HG02610 (cell line): ENCODE measurements at regions not wholly inside any gene's neighbourhood (a gene's known extent, or its start where the extent isn't known, plus 50 kb on each side); places are given as distances from the start of the nearest gene placed in this dataset.
"Not testable (repeated sequence)": the region's sequence is repeated elsewhere in the genome, so short reads cannot be mapped to it uniquely, and the experiment has no call there.

Experiments
- ATAC-seq: cut with Tn5 transposase; IDR thresholded peaks from one replicate; pipeline ENCODE4 v1.9.1; 2021; ENCODE audit warnings: mild to moderate bottlenecking, moderate library complexity; ENCODE audit not compliant: unreplicated experiment

DNA sequence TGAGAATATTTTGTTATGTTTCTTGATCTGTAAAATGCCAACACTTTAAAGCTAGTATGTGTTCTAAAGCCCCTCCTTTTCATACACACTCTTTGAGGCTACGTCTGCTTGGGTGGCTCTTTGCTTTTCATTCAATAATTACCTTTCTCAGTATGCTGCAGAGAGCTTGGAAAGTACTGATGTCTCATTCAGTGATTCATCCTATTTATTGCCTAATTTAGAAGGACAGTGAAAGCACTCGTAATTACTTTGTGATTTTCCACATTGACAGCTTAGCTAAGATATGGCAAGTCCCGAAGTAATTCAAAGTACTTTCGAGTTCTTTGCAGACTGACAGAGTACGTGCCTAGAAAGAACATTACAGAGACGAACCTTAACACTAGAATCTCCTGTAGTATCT is 57.2 kb downstream of the BMP15 start:
- ATAC-seq: no peak

DNA sequence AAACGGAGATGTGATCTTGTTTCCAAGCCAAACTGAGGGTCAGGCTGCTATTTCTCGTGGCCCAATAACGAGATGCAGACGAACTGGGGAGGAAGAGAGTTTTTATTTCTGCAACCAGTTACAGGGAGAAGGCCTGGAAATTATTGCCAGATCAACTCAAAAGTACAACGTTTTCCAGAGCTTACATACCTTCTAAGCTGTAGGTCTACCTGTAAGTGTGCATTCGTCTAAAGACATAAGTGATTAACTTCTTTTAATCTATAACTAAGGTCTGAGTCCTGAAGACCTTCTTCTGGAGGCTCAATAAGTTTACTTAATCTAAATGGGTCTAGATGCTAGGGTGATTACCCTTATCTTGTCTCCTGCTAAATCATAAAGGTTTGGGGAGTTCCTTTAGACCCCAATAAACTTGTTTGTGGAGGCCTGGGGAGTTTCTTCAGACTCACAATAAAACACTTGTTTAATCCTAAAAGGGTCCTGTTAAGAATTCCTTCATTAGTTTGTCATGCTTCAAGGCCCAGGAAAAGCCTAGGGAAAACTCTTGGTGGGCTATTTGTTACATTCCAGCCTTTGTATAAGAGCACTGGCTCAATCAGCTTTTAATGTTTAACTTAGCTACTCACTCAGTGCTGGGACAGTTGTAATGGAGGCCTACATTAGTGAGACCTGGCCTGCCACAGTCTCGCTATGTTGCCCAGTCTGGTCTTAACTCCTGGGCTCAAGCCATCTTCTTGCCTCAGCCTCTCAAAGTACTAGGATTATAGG is 58.5 kb downstream of the BMP15 start:
- ATAC-seq: not testable (repeated sequence)

DNA sequence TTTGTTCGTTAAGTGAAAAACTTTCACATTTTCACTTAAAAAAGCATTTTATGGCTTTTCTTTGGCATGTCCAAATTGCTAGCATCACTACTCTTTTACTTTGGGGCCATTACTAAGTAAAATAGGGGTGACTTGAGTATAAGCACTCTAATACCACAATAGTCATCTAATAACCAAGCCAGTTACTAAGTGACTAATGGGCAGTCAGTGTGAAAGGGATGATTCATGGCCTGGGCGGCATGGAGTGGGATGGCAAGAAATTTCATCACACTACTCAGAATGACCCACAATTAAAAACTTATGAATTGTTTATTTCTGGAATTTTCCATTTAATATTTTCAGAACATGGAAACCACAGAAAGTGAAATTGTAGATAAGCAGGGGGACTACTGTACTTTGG is 60.9 kb downstream of the BMP15 start:
- ATAC-seq: no peak

DNA sequence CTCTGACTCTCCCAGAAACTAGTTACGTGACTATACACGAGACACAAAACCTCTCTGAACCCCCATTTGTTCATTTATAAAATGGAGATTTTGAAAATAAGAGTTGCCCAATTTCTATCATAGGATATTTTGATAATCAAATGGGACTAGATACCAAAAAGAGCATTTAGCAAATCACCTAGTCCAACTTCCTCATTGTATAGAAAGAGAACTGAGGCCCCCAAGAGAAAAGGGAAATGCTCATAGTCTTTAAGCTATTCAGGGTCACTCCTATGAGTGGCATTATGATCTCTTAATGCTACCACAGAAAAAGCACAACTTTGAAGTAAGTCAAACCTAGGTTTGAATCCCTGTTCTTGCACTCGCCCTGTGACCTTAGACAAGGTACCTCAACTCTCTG is 62.7 kb downstream of the BMP15 start:
- ATAC-seq: no peak

DNA sequence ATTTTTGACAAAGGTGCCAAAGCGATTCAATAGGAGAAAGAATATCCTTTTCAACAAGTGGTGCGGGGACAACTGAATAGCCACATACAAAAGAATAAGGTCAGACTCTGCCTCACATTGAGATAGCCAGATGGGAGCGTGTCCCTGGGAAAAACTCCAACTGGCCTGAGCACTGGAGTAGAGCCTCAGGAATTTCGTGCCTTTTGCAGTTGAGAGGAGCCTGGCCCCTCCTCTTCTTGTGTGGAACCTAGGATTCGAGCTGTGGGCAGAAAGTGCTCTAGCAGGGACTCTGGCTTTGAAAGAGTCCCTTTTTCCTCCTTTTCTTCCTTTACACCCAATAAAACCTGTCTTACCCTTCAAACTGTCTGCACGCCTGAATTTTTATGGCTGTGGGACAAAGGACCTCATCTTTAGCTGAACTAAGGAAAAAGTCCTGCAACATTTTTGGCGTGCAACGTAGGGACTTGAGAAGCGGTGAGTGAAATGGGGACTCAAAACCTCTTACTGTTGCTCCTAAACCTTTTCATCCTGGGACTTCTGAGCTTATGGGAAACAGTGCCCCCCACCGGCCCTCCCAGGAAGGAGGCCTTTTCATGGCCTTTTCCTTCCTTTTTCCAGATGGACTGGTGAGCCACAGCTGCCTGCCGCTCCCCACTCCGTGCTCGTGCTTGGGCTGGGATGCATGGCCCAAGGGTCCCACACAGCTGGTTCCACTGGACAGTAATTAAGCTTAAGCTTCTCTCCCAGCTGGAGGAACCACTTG is 68.6 kb downstream of the BMP15 start:
- no peak for ATAC-seq

DNA sequence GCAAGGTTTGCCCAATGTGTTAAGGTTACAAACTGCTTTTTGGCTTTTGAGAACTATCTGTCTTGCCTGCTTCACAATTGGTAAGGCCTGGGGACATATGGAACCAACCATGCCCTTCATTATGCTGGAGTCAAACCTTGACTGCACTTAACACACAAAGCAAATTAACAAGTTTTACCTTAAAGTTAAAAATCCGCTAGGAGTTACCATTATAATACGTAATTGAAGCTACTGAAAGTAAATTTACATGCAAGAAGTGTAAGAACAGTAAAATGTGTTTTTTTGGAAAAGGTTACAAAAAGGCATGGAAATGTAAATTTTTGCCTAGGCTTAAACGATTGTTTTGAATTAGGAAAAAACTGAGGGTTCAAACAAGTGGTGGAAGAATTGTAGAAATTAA is 69.7 kb downstream of the BMP15 start:
- no peak for ATAC-seq

DNA sequence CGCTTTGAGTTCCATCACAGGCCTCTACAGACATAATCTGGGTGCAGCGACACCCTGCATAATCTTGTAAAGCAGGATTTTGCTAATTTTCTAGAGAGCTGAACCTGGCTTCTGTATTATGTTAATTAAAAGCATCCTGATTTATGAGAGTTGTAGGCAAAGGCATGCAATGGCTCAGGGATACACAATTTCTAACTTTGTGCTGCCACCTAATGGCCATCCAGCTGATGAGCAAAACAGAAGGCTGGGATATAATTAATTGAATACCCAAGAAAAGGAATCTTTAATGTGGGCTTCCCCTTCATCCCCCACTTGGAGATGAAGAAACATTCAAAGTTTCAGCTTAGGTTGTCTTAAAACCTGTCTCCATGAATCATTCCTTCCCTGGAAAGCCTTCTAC is 78.1 kb downstream of the BMP15 start:
- no peak for ATAC-seq

DNA sequence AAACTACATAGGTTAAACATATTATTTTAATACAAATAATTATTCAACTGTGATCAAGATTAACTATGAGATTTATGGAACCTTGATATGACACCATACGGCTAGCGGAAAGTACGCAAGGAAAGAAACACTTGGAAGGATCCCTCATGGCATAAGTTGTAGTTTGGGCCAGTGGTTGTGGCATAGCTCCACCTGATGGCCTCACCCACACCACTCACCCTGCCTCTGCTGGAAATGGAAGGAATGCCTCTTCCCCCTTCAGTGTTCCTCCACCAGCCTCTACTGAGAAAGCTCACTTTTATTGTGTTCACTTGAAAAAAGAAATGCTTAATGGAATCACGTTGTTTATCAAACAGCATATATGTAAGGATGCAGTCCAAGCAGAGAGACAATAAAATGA is 86.4 kb downstream of the BMP15 start:
- no peak for ATAC-seq

DNA sequence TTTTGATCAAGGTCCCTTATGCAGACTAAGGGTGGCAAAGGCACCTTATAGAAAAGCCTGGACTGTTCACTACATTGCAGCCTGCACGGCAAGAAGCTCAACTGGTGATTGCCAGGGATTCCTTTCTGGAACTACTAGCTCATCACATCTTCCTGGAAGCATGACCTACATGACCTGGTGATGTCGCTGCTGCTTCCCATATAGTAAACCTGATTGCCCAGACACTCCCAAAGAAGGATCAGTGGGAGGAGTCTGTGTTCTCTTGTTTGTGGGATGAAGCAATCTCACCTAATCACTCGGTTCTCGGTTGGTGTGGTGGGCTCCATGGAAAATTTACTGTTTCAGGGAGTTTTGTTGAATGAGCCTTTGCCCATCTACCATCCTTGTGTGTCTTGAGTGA is 89.8 kb downstream of the BMP15 start:
- not testable (repeated sequence) for ATAC-seq

DNA sequence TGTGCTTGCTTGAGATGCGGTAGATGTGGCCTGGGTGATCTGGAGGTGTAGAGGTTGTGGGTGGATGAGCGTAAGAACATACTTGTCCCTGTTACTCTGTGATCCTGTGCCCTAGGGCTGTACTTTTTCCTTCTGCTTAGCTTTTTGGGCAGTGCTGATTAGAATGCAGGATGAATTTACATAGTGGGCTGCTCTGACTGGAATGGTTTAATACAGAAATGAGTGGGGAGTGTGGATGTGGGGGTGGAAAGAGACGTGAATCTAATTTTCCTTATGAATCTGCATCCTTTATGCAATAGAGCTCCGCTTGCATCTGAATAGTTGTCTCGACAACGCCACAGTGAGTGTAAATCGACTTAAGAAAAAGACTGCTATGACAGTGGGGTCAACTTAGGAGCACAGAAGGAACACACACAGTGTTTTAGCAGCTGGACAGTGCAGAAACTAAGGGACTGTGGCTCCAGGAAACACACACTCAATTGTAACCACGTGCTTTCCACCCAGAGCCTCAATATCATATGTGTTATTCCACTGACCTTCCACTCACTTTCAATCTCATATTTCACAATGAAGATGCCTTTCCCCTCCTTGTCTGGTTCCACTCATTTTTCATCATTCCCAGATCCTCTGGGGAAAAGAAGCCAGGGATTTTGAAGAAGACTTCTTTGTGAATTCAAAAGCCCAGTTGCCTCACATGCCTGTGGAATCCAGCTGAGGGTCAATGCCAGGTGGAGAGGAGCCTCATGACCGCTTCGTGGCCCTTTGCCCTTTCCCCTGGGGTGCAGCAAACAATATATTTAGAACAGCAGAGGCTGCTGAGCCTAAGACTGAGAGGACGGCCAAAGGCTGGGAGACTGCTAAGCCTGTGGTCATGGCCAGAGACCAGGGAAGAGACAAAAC is 91.4 kb downstream of the BMP15 start:
- not testable (repeated sequence) for ATAC-seq

DNA sequence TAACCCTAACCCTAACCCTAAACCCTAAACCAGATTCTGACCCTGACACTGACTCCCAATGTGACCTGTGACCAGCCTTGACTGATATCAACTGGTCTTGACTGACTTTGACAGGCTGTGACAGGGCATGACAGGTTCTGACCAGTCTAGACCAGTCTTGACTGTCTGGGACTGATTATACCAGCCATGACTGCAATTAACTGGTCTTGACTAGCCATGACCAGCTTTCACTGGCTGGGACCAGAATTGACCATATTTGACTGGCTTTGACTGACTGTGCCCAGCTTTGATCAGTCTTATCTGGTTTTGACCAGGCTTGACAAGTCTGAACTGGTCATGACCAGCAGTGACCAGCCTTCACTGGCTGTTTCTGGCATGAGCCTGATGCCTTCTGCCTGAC is 95.5 kb downstream of the BMP15 start:
- no peak for ATAC-seq

DNA sequence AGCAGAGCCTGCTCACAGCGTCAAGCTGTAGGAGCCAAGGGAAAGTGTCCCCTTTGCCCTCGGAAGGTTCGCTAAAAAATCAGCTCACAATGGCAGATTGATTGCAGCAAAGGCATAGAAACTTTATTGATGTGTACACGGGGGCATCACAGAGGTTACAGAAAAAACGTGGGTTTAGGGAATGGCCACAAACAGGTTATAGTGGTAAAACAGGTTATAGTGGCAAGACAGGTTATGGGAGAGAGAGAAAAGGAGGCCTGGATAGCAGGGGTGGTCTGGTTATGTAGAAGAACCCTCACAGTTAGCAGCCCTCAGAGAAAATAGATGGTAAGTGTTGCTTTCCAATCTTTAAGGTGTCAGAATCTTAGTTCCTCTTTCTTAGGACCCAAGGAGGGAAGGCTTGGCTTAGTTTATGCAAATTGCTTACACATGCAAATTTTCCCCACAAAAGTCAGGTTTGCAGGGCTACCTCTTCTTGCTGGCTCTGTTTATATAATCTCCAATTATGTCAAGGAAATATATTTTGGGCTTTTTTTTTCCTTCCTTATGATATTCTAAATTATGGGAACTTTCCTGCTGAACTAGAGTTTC is 113.7 kb downstream of the BMP15 start:
- peak; percentile 58 for ATAC-seq

DNA sequence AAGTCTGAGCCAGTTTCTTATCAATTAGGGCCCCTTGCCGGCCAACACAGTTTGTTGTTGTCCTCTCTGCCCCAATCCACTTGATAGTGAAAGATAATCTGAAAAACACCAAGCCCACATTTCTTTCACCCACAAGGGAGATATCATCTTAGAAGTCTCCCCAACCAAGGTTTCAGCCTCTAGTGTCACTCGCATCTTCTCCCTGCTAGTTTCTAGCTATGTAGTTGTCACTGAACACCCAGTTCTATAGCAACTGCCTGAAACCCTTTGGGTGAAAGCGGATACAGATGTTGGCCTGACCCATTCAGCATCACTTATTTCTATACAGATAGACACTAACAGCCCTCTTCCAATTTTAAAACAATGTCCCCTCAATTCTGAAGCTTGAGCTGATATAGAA is 116.3 kb downstream of the BMP15 start:
- no peak for ATAC-seq

DNA sequence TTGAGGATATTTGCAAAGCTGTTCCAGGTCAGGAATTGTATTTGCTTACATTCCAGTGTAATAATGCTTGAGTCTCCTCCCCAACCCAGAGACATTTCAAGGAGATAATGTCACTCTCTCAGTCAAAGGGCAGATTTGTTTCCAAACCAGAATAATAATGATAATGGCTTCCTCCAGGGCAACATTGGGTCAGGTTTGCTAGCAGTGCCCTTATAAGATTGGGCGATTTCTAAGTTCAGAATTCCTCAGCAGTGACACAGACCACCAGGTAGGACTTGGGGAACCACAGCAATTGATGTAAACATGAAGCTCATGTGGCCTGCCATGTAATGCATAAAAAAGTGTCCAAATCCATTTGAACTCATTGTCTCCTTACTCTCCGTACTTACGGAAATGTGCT is 125.2 kb downstream of the BMP15 start:
- ATAC-seq: no peak

DNA sequence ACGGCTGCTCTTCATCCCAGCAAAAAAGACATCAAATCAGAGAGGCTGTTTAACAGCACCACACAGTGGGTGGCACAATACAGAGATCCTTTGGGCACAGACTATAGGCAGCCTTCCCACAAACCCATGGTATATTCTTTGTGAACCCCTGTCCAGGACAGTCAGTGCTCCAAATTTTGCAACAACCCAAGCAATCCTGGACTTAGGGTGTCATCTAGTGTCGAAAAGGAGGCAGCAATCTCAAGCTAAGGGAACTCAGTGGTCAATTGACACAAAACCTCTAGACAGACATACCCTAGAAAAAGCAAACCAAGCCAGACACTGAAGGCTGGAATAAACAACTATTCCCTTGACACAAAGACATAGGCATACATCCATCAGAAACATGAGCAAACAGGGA is 137.4 kb downstream of the BMP15 start:
- no peak for ATAC-seq

DNA sequence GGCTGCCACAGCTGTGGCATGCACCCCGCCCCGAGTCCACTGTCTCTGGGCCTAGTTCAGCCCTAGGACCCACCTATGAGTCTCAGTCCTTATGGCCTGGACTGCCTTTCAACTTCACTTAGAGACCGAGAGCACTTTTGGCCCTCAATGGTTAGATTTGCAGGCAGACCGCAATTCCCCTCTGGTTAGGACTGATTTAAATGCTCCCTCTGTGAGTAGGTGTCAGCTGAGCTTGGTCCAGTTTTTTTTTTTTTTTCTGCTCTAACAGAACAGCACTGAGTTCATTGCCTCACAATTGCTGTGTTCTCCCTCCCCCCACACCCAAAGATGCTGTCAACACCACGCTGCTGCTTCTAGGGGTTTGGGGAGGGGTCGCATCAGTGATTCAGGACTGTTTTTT is 143.2 kb downstream of the BMP15 start:
- no peak for ATAC-seq

DNA sequence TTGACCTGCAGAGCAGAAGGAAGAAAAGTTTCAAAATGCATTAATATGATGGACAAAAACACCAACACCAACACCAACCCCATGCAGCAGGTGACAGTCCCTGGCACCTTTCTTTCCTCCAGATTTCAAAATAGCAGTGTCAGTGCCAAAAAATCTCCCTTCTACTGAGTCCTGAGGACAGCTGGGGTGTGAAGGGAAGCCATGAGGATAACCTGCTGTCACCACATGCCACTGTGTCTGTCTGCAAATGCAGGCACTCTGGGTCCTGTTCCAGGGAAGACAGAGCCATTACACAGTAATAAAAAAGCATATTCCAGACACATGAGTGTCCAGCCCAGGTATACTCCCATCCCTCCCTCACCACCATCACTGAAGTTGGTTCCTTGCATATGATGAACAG is 187.5 kb downstream of the BMP15 start:
- ATAC-seq: no peak

DNA sequence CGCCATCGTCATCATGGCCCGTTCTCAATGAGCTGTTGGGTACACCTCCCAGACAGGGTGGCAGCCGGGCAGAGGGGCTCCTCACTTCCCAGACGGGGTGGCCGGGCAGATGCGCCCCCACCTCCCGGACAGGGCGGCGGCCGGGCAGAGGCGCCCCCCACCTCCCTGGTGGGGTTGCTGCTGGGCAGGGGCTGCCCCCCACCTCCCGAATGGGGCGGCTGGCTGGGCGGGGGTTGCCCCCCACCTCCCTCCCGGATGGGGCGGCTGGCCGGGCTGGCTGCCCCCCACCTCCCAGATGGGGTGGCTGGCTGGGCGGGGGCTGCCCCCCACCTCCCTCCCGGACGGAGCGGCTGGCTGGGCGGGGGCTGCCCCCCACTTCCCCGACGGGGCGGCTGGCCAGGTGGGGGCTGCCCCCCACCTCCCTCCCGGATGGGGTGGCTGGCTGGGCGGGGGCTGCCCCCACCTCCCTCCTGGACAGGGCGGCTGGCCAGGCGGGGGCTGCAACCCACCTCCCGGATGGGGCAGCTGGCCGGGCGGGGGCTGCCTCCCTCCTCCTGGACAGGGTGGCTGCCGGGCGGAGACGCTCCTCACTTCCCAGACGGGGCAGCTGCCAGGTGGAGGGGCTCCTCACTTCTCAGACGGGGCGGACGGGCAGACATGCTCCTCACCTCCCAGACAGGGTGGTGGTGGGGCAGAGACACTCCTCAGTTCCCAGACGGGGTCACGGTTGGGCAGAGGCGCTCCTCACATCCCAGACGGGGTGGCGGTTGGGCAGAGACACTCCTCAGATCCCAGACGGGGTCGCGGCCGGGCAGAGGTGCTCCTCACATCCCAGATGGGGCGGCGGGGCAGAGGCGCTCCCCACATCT is 208.8 kb downstream of the BMP15 start:
- not testable (repeated sequence) for ATAC-seq

DNA sequence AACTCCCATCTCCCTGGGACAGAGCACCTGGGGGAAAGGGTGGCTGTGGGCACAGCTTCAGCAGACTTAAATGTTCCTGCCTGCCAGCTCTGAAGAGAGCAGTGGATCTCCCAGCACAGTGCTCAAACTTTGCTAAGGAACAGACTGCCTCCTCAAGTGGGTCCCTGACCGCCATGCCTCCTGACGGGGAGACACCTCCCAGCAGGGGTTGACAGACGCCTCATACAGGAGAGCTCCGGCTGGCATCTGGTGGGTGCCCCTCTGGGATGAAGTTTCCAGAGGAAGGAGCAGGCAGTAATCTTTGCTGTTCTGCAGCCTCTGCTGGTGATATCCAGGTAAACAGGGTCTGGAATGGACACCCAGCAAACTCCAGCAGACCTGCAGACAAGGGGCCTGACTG is 206.9 kb upstream of the NUDT10 start:
- not testable (repeated sequence) for ATAC-seq

DNA sequence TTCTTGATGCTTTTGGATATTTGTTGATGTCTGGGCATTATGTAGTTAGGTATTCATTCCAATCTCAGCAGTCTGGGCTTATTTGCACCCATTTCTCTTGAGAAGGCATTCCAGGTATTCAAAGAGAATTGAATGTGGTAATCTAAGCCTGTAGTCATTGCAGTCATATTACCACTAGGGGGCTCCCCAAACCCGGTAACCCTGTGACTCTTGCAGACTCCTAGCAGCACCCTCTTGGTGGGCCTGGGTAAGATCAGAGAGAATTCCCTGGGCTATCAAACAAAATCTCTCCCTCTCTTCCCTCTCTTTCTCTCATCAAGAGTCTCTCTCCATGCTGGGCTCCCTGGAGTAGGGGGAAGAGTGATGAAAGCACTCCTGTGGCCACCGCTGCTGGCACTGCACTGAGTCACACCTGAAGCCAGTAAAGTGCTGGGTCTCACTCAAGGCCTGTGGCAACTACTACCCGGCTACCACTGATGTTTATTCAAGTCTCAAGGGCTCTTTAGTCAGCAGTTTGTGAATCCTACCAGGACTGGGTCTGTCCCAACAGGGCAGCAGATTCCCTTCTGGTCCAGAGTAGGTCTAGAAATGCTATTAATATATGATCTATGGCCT is 187.7 kb upstream of the NUDT10 start:
- ATAC-seq: peak; percentile 69
